Jurkat, Clone E6-1 (cell line): ENCODE measurements at regions not wholly inside any gene's neighbourhood (a gene's known extent, or its start where the extent isn't known, plus 50 kb on each side); places are given as distances from the start of the nearest gene placed in this dataset.

ENCODE experiments used
- DNase-seq: peaks from one replicate; pipeline ENCODE4 v3.0.0-alpha.2; 2011; ENCODE audit warnings: low read depth, low spot score
- H3K4me3 ChIP-seq: 2 replicates; pipeline ENCODE4 v1.5.1; 2011; ENCODE audit warnings: mild to moderate bottlenecking, low read length, control low read depth, moderate library complexity

DNA sequence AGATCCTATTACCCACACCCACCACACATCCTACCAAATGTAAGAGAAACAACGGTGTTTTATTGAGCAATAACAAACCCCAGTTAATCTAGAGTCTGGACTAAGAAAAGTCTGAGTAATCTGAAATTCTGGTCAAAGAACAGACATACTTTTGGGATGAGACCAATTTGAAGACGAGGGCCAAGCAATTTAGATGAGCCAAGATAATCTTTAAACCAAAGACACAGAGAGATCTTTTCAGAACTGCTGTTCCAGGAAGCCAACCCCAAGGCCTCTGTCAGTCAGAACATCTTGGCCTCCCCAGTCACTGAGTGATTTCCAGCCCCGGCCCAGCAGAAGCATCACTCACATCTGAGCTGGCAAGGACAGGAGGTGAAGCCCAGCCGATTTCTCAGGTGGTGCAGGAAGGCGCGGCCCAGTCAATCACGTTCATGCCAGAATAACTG, 118.5 kb upstream of the SYNDIG1 start:
- no peak overlapping the region for H3K4me3 ChIP-seq
- no peak for DNase-seq

DNA sequence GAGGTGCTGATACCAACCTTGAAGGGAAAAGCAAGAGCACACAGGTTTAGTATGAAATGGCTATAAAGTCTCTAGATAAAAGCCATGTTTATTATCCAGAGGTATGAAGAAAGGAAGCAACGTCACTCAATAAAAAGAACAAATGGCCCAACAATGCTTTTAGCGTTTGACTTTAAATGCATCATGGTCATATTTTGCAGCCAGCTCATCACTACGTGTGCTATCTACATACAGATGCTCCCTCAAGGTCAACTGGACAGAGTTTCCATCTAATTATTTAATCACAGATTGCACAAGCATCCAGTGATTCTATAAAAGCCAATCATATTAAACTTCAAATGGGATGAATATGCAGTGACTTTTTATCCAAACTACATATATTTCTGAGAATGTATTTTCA, 127.6 kb upstream of the SYNDIG1 start:
- DNase-seq: no peak
- H3K4me3 ChIP-seq: no peak overlapping the region

DNA sequence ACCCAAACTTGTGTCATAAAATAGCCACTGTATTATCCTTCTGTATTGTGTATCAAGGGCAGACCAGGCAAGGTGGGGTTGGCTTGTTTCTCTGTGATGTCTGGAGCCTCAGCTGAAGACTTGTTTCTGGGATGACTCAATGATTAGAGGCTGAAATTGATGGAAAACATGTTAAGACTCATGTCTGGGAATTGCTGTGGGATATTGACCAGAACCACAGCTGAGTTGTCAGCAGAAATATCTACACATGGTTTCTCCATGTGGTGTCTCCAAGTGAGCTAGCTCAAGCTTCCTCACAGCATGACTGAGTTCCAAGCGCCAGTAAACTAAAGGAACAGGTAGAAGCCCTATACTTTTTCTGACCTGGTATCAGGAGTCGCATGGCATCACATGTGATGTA, 128.5 kb upstream of the SYNDIG1 start:
- no peak overlapping the region for H3K4me3 ChIP-seq
- DNase-seq: no peak

DNA sequence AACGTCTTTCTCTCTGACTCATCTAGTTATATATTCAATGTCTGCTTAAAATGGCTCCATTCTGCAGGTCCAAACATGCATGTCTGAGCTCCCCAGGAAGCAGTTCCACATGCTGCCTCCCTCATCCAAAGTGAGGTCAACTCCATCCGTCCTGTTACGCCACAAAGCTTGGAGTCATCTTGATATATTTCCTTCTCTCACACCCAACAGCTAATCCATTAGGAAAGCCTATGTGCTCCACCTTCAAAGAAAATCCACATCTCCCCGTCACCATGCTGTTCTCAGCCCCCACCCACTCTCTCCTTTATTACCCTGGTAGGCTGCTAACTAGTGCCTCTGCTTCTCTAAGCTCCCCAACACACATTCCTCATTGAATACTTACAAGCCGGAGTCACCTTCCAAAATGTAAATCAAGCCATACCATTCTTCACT, 130.2 kb upstream of the SYNDIG1 start:
- H3K4me3 ChIP-seq: no peak overlapping the region
- no peak for DNase-seq

DNA sequence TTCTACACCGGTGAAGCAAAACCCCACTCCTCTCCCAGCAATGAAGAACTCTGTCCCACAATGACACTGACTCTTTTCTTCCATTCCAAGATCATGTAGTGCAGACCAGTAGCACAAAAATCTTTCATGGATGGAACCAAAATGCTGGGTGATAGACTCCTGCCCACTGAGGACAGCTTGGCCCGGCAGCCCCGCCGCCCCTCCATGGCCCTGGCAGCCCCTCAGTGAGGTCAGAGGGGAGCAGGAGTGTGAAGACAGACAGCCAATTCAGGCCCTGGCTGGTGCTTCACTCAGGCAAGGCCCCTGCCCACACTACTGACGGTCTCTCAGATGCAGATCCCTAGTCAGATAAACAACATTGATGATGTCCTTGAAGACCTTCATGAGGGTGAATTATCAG, 131.9 kb upstream of the SYNDIG1 start:
- DNase-seq: no peak
- no peak overlapping the region for H3K4me3 ChIP-seq

DNA sequence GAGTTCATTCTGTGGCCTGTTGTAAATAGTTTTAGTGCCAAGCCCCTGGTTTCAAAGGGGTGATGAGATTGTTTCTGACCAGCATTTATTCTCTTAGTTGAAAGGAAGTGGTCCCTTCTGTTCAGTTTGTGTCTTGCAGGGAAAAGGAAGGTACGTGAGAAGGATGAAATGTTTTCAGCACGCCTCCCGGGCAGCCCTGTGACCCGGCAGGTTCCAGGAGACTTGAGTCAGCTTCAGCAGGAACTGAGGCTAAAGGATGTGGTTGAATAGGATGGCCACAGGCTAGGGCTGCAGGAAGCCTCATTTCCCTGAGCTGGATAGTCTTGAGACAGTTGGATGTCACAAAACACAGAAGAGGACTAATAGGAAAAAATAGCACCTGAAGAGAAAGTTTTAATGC, 132.4 kb upstream of the SYNDIG1 start:
- peak; percentile 28 for DNase-seq
- no peak overlapping the region for H3K4me3 ChIP-seq

DNA sequence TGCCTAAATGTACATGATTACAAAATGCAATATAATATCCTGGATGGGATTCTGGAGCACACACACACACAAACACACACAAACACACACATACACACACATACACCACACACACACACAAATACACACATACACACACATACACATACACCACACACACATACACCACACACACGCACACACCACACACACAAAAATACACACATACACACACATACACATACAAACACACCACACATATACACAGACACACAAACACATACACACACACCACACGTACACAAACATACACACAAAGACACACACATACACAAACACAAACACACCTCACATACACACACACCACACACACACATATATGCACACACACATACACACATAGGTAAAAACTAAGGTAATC, 134.6 kb upstream of the SYNDIG1 start:
- DNase-seq: no peak
- no peak overlapping the region for H3K4me3 ChIP-seq

DNA sequence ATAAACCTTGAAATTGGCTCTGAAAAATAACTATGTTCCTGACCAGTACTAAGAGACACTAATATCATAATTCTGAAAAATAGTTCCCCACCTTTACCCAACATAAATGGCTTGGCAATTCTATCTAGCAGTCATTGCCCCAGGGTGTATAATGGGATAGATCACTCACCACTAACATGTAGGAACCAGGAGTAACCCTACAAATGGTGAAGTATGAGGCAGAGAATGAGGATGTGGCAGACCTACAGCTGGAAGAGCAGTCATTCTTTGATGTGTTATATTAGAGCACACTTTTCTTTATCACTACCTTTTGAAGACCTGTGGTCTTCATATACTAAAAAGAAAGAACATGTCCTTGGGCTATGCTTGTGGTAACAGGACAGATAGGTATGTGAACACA, 136.5 kb upstream of the SYNDIG1 start:
- no peak overlapping the region for H3K4me3 ChIP-seq
- peak; percentile 83 for DNase-seq

DNA sequence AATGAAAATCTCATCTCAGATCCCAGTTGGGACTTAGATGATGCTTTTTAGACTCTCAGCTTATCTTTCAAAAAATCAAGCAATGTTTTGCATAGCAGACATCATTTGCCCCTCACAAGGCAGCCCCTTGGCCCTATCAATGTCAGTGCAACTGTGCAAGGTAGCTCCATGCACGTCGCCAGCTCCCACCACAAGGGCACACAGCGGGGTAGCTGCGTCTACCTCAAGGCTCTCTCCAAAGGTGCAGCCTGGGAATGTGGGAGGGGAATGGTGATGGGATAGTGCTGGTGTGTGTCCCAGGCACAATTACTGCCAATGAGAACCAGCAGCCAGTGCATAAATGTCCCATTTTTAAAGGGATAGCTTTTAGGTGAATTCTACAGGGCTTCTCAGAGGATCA, 137.5 kb upstream of the SYNDIG1 start:
- no peak for DNase-seq
- no peak overlapping the region for H3K4me3 ChIP-seq

DNA sequence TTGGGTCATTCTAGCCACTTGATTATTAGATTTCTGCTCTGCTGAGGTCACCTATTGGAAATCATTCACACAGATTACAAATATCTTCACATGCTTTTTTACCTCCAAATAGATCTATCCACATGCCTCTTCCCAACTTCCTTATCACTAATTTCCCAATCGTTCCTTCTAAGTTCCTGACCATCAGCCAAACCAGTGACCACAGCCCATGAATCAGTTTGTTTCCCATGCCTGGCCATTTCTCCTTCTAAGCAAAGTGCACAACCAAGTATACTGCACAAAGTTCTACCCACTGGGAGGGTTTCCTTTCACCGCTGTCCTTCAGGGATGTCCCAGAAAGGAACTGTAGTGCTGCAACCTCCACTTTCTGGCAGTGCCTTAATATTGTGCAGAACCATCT, 140.5 kb upstream of the SYNDIG1 start:
- no peak for DNase-seq
- no peak overlapping the region for H3K4me3 ChIP-seq

DNA sequence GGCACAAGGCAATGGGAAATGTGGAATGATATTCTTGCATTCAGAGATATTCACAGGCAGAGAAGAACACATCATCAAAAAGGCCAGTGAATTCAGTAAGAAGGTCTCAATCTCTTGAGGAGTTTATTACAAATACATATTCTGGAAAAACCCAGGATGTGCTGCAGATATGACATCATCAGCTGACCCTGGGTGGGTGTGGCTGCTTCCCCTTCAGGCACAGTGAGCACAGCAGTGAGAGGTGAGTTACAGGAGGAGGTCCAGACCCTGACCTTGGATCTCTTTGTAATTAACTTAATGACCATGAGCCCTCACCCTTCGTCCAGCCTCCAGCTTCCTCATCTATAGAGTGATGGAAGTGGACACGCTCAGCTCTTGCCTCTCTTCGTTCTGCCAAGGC, 147.5 kb upstream of the SYNDIG1 start:
- no peak overlapping the region for H3K4me3 ChIP-seq
- DNase-seq: no peak

DNA sequence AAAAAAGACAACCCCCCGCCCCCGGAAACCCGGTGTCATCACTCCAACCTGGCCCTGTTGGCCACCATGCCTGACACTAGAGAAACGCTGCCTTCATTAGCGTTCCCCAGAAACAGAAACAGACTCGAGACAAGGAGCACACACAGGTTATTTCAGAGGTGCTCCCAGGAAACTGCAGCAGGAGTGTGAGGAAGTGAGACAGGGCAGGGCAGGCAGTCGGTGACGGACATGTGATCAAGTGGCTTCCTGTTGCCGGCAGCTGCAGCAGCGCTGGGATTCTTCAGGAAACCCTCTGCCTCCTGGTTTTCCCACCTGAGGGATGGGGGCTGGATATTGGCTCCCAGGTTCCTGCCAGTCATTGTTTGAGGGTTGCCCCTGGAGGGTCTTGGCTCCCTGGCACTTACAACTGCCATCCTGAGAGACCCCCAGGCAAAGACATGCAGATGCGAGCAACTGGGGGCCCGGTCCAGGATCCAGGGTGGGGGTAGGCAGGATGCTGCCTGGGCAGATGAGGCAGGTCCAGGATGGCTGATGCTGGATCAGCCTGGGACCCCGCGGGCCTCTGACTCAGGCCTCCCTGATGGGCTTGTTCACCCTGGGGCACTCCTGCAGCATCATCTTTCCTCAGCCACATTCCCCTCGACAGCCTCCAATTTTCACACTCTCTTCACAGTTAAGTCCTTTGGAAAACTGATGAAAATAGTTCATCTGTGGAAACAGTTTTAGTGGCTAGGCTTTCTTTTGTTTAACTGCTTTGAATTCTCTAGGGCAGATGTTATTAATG, 150.7 kb upstream of the SYNDIG1 start:
- DNase-seq: no peak
- H3K4me3 ChIP-seq: no peak overlapping the region

DNA sequence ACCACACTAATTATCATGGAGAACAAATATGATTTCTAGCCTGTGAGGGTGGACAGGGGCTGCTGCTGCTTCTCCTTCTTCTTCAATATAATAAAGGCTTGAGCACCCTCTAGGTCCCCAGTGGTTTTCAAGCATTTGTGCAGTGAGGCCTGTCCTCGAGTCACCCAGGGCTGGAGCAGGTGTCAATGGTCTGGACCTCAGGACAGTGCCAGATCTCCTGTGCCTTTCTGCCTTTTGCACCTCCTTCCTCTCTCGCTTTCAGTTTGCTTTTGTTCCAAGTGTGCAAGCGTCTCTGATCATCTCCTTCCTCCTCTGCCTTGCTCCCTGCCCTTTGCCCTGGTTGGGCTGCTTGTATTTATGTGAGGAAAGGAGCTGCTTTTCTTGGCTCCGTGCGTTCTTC, 152.2 kb upstream of the SYNDIG1 start:
- DNase-seq: no peak
- no peak overlapping the region for H3K4me3 ChIP-seq

DNA sequence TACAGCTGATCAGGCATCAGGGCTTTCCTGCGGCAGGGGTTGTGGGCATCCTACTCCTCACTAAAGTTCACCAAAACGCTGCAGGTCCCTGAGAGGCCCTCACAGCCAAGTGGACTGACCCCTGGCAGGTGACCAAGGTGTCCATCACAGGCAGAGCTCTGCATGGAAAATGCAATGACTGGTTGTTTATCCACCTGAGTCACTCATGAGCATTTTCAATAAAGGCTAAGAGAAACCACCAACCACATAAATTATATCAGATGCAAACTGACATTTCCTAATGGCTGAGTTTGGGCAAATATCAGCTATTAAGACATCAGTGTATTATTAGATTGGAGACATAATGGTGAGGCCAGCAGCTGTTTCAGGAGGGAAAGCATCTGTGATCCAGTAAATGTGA, 152.7 kb upstream of the SYNDIG1 start:
- no peak for DNase-seq
- no peak overlapping the region for H3K4me3 ChIP-seq

DNA sequence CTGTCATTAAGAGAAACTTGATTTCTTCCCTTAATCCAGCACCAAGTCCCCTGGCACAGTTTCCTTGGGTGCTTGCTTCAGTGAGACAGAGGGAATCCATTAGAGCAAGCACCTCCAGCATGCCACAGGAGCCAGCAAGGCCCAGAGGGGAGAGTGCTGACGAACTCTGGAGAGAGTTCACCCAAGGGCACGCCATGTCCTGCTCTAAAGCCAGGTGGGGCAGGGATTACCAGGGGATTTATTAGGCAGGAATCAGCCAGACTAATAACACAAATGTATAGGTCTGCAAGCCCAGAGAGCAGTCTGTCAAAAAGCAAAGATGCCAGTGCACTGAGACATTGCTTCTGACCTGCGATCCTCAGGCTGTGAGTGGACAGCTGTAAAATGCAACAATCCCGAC, 155.4 kb upstream of the SYNDIG1 start:
- DNase-seq: no peak
- H3K4me3 ChIP-seq: no peak overlapping the region

DNA sequence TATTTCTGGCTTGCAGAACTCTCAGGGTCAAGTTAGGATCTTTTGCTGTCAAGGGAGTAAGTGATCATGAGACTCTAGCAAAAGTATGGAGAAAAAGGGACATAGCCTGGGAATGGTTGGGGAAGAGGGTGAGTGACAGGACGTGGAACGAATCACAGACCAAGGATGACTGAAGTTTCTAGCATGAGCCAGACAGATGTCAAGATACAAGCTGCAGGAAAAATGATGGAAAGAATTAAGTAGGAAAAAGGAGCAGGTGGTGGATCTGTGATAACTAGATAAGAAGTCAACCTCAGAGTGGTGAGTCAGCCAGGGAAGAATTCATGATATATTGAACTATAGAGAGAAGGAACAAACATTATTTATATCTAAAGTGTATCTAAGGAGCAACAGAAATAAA, 159.8 kb upstream of the SYNDIG1 start:
- no peak overlapping the region for H3K4me3 ChIP-seq
- DNase-seq: no peak

DNA sequence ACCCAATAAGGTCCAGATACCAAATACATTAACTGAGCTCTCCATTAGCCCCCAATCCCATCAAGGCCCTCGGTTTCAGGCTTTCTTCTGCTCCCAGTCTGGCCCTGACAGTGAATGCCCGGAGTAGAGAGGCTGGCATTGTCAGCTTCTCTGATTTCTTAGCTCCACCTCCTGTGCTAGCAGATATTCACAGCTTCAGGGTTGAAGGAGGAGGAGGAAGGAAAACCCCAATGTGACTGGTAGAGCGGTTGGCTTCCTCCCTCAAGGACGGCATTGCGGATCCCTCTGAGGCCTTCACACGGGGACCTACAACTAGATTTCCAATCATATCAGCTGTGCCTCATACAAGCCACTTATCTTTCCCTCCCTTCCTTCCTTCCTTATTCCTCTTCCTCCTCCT, 164.1 kb upstream of the SYNDIG1 start:
- no peak for DNase-seq
- H3K4me3 ChIP-seq: no peak overlapping the region

DNA sequence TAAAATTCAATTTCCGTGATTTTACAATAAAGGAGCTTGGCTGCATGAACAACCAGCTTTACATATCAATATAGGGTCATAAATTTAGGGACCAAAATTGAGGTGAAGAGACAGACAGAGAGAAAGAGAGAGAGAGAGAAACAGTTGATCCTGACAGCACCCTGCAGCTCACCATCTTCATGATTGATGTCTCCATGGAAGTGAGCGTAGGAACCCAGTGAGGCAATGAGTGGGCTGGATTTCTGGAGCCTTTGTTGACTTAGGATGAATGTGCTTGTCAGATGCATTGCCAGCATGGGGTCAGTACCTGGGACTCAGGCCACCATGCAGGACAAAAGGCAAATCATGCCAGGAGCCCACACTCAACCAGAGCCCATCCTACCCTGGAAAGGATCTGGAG, 165.1 kb upstream of the SYNDIG1 start:
- no peak overlapping the region for H3K4me3 ChIP-seq
- DNase-seq: no peak

DNA sequence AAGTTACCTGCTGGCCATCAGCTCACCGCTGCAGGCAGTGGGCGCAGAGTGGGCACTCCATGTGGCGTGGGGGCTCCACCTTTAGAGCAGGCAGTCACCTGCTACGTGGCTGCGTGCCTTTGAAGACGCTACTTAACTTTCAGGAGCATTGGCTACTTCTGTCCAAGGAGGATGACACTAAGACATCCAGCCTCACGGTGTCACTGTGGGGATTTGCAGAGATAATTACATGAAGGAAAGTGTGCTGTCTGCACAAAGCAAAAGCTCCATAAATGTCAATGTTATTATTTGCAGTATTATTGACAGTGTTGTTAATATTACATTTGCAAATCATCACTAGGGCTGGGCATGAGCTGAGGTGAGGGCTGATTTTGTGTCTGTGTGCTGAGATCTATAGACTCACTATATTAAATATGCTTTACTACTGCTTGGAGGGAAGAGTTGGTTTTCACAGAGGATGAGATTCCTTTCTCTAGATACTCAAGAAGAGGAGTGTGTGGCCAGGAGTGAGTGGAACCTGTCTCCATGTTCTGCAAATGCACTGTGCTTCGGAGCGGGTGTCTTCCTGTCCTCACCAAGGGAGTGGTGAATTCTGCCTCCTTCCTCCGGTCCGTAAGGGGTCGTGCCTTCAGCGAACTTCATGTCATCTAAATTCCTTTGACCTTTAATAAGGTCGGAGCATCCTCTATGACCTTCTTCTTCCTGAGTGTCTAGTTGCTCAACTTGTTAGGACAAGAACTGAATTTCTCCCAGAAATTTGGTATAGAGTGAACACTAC, 165.8 kb upstream of the SYNDIG1 start:
- no peak for DNase-seq
- H3K4me3 ChIP-seq: no peak overlapping the region

DNA sequence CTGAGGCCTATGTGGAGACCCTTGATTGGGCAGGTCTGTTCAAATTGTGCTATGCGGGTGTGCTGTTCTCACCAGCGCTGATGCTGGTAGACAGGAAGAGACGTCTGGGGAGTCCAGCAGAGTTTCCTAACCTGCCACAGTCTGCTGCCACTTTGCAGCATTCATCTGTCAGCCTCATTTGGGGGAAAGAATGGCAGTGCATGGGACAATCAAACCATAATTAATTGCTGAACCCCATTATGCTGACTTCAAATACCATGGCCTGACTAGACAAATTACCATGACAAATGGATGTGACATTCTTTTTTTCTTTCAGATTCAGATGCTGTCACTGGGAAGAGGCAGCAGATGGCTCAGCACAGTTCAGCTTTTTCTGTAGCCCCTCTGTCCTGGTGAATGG, 171.4 kb upstream of the SYNDIG1 start:
- H3K4me3 ChIP-seq: no peak overlapping the region
- DNase-seq: no peak
